GM12878 (cell line): ENCODE measurements at regions not wholly inside any gene's neighbourhood (a gene's known extent, or its start where the extent isn't known, plus 50 kb on each side); places are given as distances from the start of the nearest gene placed in this dataset.

Experiments used
- CBFB ChIP-seq: IDR thresholded peaks from 2 replicates; pipeline ENCODE4 v1.6.1; 2016; ENCODE audit warnings: antibody characterized with exemption, low read depth
- CEBPB ChIP-seq, 2 experiments: fragments of 150-350 bp in 1 of 2; IDR thresholded peaks; 2 replicates each; pipeline ENCODE4 v1.6.1; 2012 to 2014; ENCODE audit warnings: low read depth in 2 of 2, low read length in 2 of 2, borderline replicate concordance in 1 of 2, inconsistent platforms in 1 of 2
- ETV6 ChIP-seq, 2 experiments: fragments of 450-650 bp in 1 of 2; IDR thresholded peaks in 1 of 2; conservative IDR thresholded peaks in 1 of 2; 2 replicates each; pipeline ENCODE4 v1.6.1; 2014; ENCODE audit warnings: antibody characterized with exemption in 1 of 2, borderline replicate concordance in 1 of 2, low read depth in 1 of 2, mild to moderate bottlenecking in 1 of 2, moderate library complexity in 1 of 2
- FOXM1 ChIP-seq: IDR thresholded peaks from 2 replicates; pipeline ENCODE4 v1.6.1; 2012; ENCODE audit warnings: low read depth, mild to moderate bottlenecking, inconsistent platforms, low read length, moderate library complexity
- IRF4 ChIP-seq: IDR thresholded peaks from 2 replicates; pipeline ENCODE4 v1.6.1; 2011; ENCODE audit warnings: low read depth, low read length
- MXI1 ChIP-seq: fragments of 150-350 bp; IDR thresholded peaks from 2 replicates; pipeline ENCODE4 v1.6.1; 2011; ENCODE audit warnings: low read depth, mild to moderate bottlenecking, inconsistent platforms, low read length, improper control_type of control experiment
- POU2F2 ChIP-seq: IDR thresholded peaks from 3 replicates; pipeline ENCODE4 v1.6.1; 2011; ENCODE audit warnings: low read depth, mild to moderate bottlenecking, low read length, borderline replicate concordance
- TCF7 ChIP-seq: IDR thresholded peaks from 2 replicates; pipeline ENCODE4 v1.6.1; 2014; ENCODE audit warnings: antibody characterized with exemption, borderline replicate concordance
- ZNF274 ChIP-seq: IDR thresholded peaks from one replicate; pipeline ENCODE4 v1.8.0; 2011; ENCODE audit not compliant: insufficient read length, insufficient read depth
- TF ChIP-seq, protein P1 (sequence below): fragments of 450-650 bp; IDR thresholded peaks from 2 replicates; pipeline ENCODE4 v1.6.1; 2017; ENCODE audit warnings: mild to moderate bottlenecking
- TF ChIP-seq, protein P2 (sequence below): IDR thresholded peaks from 2 replicates; pipeline ENCODE4 v1.6.1; 2012; ENCODE audit warnings: improper control_type of control experiment, low read depth, low read length; ENCODE audit not compliant: insufficient replicate concordance
- TF ChIP-seq, protein P3 (sequence below): fragments of 450-650 bp; formaldehyde crosslinking; IDR thresholded peaks from 2 replicates; pipeline ENCODE4 v1.4.0; 2020; ENCODE audit warnings: mild to moderate bottlenecking, moderate library complexity
- TF ChIP-seq, protein P4 (sequence below): IDR thresholded peaks from 2 replicates; pipeline ENCODE4 v1.6.1; 2011; ENCODE audit warnings: borderline replicate concordance, low read depth, mild to moderate bottlenecking, moderate library complexity, low read length; ENCODE audit not compliant: insufficient read depth, poor library complexity, severe bottlenecking
- TF ChIP-seq, protein P5 (sequence below), 3 experiments: IDR thresholded peaks in 2 of 3; conservative IDR thresholded peaks in 1 of 3; 2 replicates each; pipeline ENCODE4 v1.5.1; 2011; ENCODE audit warnings: low read depth in 3 of 3, low read length in 3 of 3, mild to moderate bottlenecking in 3 of 3, control low read depth in 2 of 3, moderate library complexity in 2 of 3, inconsistent platforms in 1 of 3, mixed read lengths in 1 of 3; ENCODE audit not compliant: control insufficient read depth in 2 of 3, insufficient read depth in 1 of 3; ENCODE audit errors: extremely low read depth in 1 of 3

DNA sequence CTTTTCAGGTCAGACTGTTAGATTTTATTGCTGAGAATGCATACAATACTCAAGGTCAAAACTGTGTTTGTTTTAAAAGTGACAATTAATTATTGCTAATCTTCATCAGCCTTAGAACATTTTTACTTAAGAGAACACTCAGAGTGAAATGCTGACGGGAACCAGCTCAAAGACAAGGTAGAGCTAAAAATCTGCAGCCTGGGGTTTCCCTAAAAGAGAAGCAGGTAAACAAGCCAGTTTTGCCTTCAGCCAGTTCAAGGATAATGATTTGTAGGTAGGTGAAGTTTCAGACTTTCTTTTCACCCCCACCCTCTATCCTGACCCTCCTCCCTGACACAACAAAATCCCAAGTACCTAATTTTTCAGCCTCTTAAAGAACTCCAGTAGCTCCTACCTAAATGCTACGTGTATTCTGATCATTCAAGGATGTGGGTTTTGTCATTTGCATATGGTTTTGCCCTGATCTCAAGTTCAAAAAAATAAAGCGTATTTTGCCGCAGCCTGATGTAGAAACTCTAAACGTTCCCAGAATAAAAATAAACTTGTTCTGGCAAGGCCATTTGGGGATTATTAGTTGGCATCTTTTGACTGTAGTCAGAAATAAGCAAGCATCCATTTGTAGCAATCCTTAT is 407.2 kb downstream of the EFNA5 start (continued):
- no peak for TF ChIP-seq FOXM1
- TF ChIP-seq ZNF274, result no peak
- no peak for TF ChIP-seq IRF4
- TF ChIP-seq, protein P1, sequence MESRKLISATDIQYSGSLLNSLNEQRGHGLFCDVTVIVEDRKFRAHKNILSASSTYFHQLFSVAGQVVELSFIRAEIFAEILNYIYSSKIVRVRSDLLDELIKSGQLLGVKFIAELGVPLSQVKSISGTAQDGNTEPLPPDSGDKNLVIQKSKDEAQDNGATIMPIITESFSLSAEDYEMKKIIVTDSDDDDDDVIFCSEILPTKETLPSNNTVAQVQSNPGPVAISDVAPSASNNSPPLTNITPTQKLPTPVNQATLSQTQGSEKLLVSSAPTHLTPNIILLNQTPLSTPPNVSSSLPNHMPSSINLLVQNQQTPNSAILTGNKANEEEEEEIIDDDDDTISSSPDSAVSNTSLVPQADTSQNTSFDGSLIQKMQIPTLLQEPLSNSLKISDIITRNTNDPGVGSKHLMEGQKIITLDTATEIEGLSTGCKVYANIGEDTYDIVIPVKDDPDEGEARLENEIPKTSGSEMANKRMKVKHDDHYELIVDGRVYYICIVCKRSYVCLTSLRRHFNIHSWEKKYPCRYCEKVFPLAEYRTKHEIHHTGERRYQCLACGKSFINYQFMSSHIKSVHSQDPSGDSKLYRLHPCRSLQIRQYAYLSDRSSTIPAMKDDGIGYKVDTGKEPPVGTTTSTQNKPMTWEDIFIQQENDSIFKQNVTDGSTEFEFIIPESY, result no peak
- no peak for TF ChIP-seq ETV6 (conservative IDR thresholded peaks at IDR 0.05 in 1 of 2, IDR thresholded peaks at IDR 0.05 in 1 of 2; ENCODE audit: borderline replicate concordance in 1 of 2, low read depth in 1 of 2)
- TF ChIP-seq, protein P2, sequence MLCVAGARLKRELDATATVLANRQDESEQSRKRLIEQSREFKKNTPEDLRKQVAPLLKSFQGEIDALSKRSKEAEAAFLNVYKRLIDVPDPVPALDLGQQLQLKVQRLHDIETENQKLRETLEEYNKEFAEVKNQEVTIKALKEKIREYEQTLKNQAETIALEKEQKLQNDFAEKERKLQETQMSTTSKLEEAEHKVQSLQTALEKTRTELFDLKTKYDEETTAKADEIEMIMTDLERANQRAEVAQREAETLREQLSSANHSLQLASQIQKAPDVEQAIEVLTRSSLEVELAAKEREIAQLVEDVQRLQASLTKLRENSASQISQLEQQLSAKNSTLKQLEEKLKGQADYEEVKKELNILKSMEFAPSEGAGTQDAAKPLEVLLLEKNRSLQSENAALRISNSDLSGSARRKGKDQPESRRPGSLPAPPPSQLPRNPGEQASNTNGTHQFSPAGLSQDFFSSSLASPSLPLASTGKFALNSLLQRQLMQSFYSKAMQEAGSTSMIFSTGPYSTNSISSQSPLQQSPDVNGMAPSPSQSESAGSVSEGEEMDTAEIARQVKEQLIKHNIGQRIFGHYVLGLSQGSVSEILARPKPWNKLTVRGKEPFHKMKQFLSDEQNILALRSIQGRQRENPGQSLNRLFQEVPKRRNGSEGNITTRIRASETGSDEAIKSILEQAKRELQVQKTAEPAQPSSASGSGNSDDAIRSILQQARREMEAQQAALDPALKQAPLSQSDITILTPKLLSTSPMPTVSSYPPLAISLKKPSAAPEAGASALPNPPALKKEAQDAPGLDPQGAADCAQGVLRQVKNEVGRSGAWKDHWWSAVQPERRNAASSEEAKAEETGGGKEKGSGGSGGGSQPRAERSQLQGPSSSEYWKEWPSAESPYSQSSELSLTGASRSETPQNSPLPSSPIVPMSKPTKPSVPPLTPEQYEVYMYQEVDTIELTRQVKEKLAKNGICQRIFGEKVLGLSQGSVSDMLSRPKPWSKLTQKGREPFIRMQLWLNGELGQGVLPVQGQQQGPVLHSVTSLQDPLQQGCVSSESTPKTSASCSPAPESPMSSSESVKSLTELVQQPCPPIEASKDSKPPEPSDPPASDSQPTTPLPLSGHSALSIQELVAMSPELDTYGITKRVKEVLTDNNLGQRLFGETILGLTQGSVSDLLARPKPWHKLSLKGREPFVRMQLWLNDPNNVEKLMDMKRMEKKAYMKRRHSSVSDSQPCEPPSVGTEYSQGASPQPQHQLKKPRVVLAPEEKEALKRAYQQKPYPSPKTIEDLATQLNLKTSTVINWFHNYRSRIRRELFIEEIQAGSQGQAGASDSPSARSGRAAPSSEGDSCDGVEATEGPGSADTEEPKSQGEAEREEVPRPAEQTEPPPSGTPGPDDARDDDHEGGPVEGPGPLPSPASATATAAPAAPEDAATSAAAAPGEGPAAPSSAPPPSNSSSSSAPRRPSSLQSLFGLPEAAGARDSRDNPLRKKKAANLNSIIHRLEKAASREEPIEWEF, result peak; percentile 22
- TF ChIP-seq POU2F2, result peak; percentile 97
- TF ChIP-seq TCF7, result no peak
- no peak for TF ChIP-seq CBFB
- TF ChIP-seq, protein P3, sequence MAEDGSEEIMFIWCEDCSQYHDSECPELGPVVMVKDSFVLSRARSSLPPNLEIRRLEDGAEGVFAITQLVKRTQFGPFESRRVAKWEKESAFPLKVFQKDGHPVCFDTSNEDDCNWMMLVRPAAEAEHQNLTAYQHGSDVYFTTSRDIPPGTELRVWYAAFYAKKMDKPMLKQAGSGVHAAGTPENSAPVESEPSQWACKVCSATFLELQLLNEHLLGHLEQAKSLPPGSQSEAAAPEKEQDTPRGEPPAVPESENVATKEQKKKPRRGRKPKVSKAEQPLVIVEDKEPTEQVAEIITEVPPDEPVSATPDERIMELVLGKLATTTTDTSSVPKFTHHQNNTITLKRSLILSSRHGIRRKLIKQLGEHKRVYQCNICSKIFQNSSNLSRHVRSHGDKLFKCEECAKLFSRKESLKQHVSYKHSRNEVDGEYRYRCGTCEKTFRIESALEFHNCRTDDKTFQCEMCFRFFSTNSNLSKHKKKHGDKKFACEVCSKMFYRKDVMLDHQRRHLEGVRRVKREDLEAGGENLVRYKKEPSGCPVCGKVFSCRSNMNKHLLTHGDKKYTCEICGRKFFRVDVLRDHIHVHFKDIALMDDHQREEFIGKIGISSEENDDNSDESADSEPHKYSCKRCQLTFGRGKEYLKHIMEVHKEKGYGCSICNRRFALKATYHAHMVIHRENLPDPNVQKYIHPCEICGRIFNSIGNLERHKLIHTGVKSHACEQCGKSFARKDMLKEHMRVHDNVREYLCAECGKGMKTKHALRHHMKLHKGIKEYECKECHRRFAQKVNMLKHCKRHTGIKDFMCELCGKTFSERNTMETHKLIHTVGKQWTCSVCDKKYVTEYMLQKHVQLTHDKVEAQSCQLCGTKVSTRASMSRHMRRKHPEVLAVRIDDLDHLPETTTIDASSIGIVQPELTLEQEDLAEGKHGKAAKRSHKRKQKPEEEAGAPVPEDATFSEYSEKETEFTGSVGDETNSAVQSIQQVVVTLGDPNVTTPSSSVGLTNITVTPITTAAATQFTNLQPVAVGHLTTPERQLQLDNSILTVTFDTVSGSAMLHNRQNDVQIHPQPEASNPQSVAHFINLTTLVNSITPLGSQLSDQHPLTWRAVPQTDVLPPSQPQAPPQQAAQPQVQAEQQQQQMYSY (CRISPR knock-in tag), result no peak
- no peak for TF ChIP-seq MXI1
- TF ChIP-seq, protein P4, sequence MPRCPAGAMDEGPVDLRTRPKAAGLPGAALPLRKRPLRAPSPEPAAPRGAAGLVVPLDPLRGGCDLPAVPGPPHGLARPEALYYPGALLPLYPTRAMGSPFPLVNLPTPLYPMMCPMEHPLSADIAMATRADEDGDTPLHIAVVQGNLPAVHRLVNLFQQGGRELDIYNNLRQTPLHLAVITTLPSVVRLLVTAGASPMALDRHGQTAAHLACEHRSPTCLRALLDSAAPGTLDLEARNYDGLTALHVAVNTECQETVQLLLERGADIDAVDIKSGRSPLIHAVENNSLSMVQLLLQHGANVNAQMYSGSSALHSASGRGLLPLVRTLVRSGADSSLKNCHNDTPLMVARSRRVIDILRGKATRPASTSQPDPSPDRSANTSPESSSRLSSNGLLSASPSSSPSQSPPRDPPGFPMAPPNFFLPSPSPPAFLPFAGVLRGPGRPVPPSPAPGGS, result no peak
- TF ChIP-seq, protein P5, sequence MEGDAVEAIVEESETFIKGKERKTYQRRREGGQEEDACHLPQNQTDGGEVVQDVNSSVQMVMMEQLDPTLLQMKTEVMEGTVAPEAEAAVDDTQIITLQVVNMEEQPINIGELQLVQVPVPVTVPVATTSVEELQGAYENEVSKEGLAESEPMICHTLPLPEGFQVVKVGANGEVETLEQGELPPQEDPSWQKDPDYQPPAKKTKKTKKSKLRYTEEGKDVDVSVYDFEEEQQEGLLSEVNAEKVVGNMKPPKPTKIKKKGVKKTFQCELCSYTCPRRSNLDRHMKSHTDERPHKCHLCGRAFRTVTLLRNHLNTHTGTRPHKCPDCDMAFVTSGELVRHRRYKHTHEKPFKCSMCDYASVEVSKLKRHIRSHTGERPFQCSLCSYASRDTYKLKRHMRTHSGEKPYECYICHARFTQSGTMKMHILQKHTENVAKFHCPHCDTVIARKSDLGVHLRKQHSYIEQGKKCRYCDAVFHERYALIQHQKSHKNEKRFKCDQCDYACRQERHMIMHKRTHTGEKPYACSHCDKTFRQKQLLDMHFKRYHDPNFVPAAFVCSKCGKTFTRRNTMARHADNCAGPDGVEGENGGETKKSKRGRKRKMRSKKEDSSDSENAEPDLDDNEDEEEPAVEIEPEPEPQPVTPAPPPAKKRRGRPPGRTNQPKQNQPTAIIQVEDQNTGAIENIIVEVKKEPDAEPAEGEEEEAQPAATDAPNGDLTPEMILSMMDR (IDR thresholded peaks at IDR 0.05 in 2 of 3, conservative IDR thresholded peaks at IDR 0.05 in 1 of 3; ENCODE audit: control insufficient read depth in 2 of 3, extremely low read depth in 1 of 3, insufficient read depth in 1 of 3, low read depth in 3 of 3, low read length in 3 of 3), result no peak
- no peak for TF ChIP-seq CEBPB (IDR thresholded peaks at IDR 0.05; ENCODE audit: borderline replicate concordance in 1 of 2, low read depth in 2 of 2, low read length in 2 of 2)
